Thyroid gland (tissue), 4 donors: ENCODE measurements at regions not wholly inside any gene's neighbourhood (a gene's known extent, or its start where the extent isn't known, plus 50 kb on each side); places are given as distances from the start of the nearest gene placed in this dataset.

Source experiments
- CTCF ChIP-seq, 6 experiments: fragments of 200-600 bp in 3 of 6; fragments of 450-650 bp in 3 of 6; sonication (generic) in 3 of 6; IDR thresholded peaks; one replicate each; pipeline ENCODE4 v1.5.1; 2016 to 2019; ENCODE audit warnings: antibody characterized with exemption in 6 of 6, mild to moderate bottlenecking in 2 of 6, inconsistent platforms in 1 of 6, moderate library complexity in 1 of 6
- POLR2A ChIP-seq, 2 donors: fragments of 450-650 bp; IDR thresholded peaks; one replicate each; pipeline ENCODE4 v1.6.1; 2017; ENCODE audit warnings: antibody characterized with exemption in 2 of 2, mild to moderate bottlenecking in 2 of 2, moderate library complexity in 1 of 2

GRCh38 chr9:81162361-81162760 is 527.0 kb downstream of the TLE1 start:
- no peak for TF ChIP-seq CTCF (IDR thresholded peaks at IDR 0.05)
- no peak for TF ChIP-seq POLR2A (IDR thresholded peaks at IDR 0.05)
